BJ (cell line): ENCODE measurements at regions not wholly inside any gene's neighbourhood (a gene's known extent, or its start where the extent isn't known, plus 50 kb on each side); places are given as distances from the start of the nearest gene placed in this dataset.

Experiments
- CTCF ChIA-PET: fragments of 350-600 bp; formaldehyde crosslinking; extraction: SDS; loops from one replicate; lab custom pipeline; 2021; ENCODE audit warnings: antibody characterized with exemption, inconsistent platforms; lab: Yijun Ruan, JAX
- POLR2A ChIA-PET: fragments of 300-600 bp; sonication (Branson Sonifier 250); formaldehyde crosslinking; extraction: SDS; loops from one replicate; lab custom pipeline; 2021; ENCODE audit warnings: antibody characterized with exemption; lab: Charles Lee
- DNase-seq: peaks from one replicate; pipeline ENCODE4 v3.0.0-alpha.2; 2011; ENCODE audit warnings: low read depth
- H3K27me3 ChIP-seq: 2 replicates; pipeline ENCODE4 v1.6.0; 2011; ENCODE audit warnings: low read length; ENCODE audit not compliant: control insufficient read depth, insufficient read depth
- H3K36me3 ChIP-seq: 2 replicates; pipeline ENCODE4 v1.5.1; 2011; ENCODE audit warnings: low read length; ENCODE audit not compliant: control insufficient read depth, insufficient read depth
- H3K4me3 ChIP-seq: 2 replicates; pipeline ENCODE4 v1.5.1; 2011; ENCODE audit warnings: low read depth, mild to moderate bottlenecking, control low read depth, low read length
- TF ChIP-seq, protein P1 (sequence below): IDR thresholded peaks from 2 replicates; pipeline ENCODE4 v1.5.1; 2011; ENCODE audit warnings: low read depth, mild to moderate bottlenecking, control low read depth, inconsistent platforms, low read length, moderate library complexity; ENCODE audit not compliant: insufficient read depth

DNA sequence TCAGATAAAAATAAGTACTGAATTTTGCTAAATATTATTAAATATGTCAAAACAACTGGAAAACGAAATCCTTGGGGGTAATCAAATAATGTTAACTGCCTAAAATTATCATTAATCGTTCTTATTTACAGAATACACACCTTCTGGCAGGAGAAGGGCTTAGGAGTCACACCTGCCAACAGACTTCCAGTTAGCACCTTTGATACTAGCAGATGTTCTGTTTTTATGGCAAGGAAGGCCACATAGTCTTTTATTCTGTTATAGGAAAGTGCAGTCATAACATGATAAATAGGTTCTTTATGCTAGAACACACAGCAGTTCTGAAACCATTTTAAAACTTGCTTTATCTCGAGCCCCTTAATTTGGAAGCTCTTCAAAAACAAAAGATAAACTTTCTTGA is 464.1 kb downstream of the UTRN start:
- CTCF ChIA-PET = no interaction called here

DNA sequence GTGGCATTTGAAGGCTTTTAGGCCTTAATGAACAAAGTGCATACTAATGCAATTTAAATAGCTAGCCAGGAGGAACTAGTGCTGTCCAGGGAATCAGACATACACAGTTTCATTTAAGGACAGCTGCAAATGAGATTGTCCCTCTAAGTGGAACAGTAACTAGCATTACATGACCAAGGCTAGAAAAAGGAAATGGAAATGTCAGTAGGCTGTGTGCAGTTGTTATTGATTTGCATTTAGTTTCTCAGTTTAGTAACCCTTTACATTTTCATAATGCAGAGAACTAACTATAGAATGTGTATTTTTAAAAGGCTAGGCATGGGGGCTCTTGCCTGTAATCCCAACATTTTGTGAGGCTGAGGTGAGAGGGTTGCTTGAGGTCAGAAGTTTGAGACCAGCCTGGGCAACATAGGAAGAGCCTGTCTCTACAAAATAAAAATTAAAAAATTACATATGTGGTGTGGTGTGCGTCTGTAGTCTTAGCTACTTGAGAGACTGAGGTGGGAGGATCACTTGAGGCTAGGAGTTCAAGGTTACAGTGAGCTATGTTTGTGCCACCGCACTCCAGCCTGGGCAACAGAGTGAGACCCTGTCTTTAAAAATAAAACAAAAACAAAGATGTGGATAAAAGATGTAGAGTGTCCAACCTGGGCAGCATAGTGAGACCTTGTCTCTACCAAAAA is 468.0 kb downstream of the UTRN start:
- Histone ChIP-seq H3K4me3 (no peak overlapping the region), H3K27me3 (no peaks in the 10 kb centered on the region), H3K36me3 (peaks cover 1% of the 10 kb centered on the region; the same call in 1 of the 2 replicates)
- TF ChIP-seq, protein P1, sequence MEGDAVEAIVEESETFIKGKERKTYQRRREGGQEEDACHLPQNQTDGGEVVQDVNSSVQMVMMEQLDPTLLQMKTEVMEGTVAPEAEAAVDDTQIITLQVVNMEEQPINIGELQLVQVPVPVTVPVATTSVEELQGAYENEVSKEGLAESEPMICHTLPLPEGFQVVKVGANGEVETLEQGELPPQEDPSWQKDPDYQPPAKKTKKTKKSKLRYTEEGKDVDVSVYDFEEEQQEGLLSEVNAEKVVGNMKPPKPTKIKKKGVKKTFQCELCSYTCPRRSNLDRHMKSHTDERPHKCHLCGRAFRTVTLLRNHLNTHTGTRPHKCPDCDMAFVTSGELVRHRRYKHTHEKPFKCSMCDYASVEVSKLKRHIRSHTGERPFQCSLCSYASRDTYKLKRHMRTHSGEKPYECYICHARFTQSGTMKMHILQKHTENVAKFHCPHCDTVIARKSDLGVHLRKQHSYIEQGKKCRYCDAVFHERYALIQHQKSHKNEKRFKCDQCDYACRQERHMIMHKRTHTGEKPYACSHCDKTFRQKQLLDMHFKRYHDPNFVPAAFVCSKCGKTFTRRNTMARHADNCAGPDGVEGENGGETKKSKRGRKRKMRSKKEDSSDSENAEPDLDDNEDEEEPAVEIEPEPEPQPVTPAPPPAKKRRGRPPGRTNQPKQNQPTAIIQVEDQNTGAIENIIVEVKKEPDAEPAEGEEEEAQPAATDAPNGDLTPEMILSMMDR = no peak
- DNase-seq = no peak
- ChIA-PET CTCF (no interaction called here), POLR2A (no interaction called here)

More for the DNA sequence above, 464.1 kb downstream of the UTRN start:
- Histone ChIP-seq H3K4me3 (no peak overlapping the region), H3K27me3 (no peaks in the 10 kb centered on the region), H3K36me3 (peaks cover 1% of the 10 kb centered on the region; the same call in 1 of the 2 replicates)
- POLR2A ChIA-PET = no interaction called here
- TF ChIP-seq, protein P1 = no peak
- no peak for DNase-seq

DNA sequence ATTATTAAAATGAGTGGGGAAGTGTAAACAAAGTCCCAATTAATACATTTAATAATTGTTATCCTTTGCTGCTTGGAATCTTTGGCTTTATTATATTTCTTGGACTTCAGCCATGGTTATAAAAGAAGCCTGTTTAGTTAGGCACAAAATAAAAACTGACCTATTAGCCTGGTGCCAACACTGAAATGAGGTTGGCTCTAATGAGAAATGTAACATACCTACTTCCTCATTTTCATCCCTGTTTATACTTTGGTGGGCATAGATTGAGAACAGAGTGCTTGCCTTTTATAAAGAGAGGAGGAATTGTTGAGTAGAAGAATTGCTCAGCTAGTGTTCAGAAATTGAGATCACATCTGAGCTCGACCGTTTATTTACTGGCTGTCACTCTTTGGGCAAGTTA is 471.3 kb downstream of the UTRN start:
- DNase-seq = no peak
- H3K36me3 ChIP-seq = no peaks in the 10 kb centered on the region
- no peak overlapping the region for H3K4me3 ChIP-seq
- CTCF ChIA-PET = interaction anchor here (1.0 kb wide), 1 partner anchor 12 kb away, joined by 3 read pairs; no protein-coding TSS in a partner anchor
- TF ChIP-seq, protein P1 = no peak
- no peaks in the 10 kb centered on the region for H3K27me3 ChIP-seq
- POLR2A ChIA-PET = no interaction called here

- H3K4me3 ChIP-seq = no peak overlapping the region
- ChIA-PET POLR2A (no interaction called here), CTCF (no interaction called here)
- no peak for DNase-seq
- H3K36me3 ChIP-seq = no peaks in the 10 kb centered on the region
- TF ChIP-seq, protein P1 = no peak
- H3K27me3 ChIP-seq = no peaks in the 10 kb centered on the region
Measured at GRCh38 chr6:144757299-144757698, 472.2 kb downstream of the UTRN start.

- no peak overlapping the region for H3K4me3 ChIP-seq
- DNase-seq = no peak
- ChIA-PET CTCF (no interaction called here), POLR2A (no interaction called here)
- no peaks in the 10 kb centered on the region for H3K36me3 ChIP-seq
- no peaks in the 10 kb centered on the region for H3K27me3 ChIP-seq
- TF ChIP-seq, protein P1 = no peak
Measured at GRCh38 chr6:144757730-144758129, 472.6 kb downstream of the UTRN start.
